K562 (cell line): ENCODE measurements at regions not wholly inside any gene's neighbourhood (a gene's known extent, or its start where the extent isn't known, plus 50 kb on each side); places are given as distances from the start of the nearest gene placed in this dataset.

ENCODE experiments used
- PPARD ChIP-seq: fragments of 250-450 bp; sonication (Bioruptor Pico); IDR thresholded peaks from 2 replicates; pipeline ENCODE4 v1.8.0; 2022; ENCODE audit warnings: inconsistent platforms, mild to moderate bottlenecking, moderate library complexity
- ZBTB40 ChIP-seq, 2 experiments: fragments of 450-650 bp in 1 of 2; sonication (generic) in 1 of 2; formaldehyde crosslinking in 1 of 2; IDR thresholded peaks; 2 replicates each; pipeline versions ENCODE4 v1.7.1 to v1.9.0; 2016 to 2022; ENCODE audit warnings: inconsistent platforms in 1 of 2, mild to moderate bottlenecking in 1 of 2, missing genetic modification reagents in 1 of 2

- TF ChIP-seq ZBTB40 (IDR thresholded peaks at IDR 0.05): no peak
- no peak for TF ChIP-seq ZBTB40 (CRISPR knock-in tag; IDR thresholded peaks at IDR 0.05)
- no peak for TF ChIP-seq PPARD (CRISPR knock-in tag)
Measured at GRCh38 chr5:12237837-12238575, 333.8 kb upstream of the CTNND2 start (continued).
